IPS-20b (cell line): ENCODE measurements at regions not wholly inside any gene's neighbourhood (a gene's known extent, or its start where the extent isn't known, plus 50 kb on each side); places are given as distances from the start of the nearest gene placed in this dataset.
"Not testable (repeated sequence)": the region's sequence is repeated elsewhere in the genome, so short reads cannot be mapped to it uniquely, and the experiment has no call there.

Experiments
- H3K27ac ChIP-seq: one replicate; pipeline ENCODE4 v1.5.1; 2013; ENCODE audit warnings: low read length
- H3K27me3 ChIP-seq: 2 replicates; pipeline ENCODE4 v1.6.1; 2013; ENCODE audit warnings: mild to moderate bottlenecking, low read length, inconsistent platforms; ENCODE audit not compliant: insufficient read depth
- H3K36me3 ChIP-seq: 2 replicates; pipeline ENCODE4 v1.6.1; 2013; ENCODE audit warnings: low read depth, mild to moderate bottlenecking, inconsistent platforms, low read length, moderate library complexity; ENCODE audit not compliant: insufficient read depth
- H3K4me1 ChIP-seq: 2 replicates; pipeline ENCODE4 v1.6.1; 2013; ENCODE audit warnings: mild to moderate bottlenecking, control low read depth, inconsistent platforms, low read length, moderate library complexity; ENCODE audit not compliant: insufficient read depth
- H3K4me3 ChIP-seq: 2 replicates; pipeline ENCODE4 v1.5.1; 2013; ENCODE audit warnings: mild to moderate bottlenecking, low read length, inconsistent platforms
- H3K9ac ChIP-seq: 2 replicates; pipeline ENCODE4 v1.6.1; 2013; ENCODE audit warnings: low read depth, mild to moderate bottlenecking, inconsistent platforms, low read length, moderate library complexity
- H3K9me3 ChIP-seq: 2 replicates; pipeline ENCODE4 v1.6.1; 2013; ENCODE audit warnings: mild to moderate bottlenecking, low read depth, low read length, inconsistent platforms; ENCODE audit not compliant: insufficient read depth

- Histone ChIP-seq H3K4me1 (no peaks in the 10 kb centered on the region), H3K27ac (no peak overlapping the region), H3K27me3 (no peaks in the 10 kb centered on the region), H3K4me3 (no peak overlapping the region), H3K9me3 (no peaks in the 10 kb centered on the region), H3K9ac (no peak overlapping the region), H3K36me3 (no peaks in the 10 kb centered on the region)
Measured at GRCh38 chr6:134819863-134820800, 129.8 kb downstream of the ALDH8A1 start.

GRCh38 chr6:134819236-134819635 is 130.7 kb downstream of the ALDH8A1 start:
- no peaks in the 10 kb centered on the region for H3K9me3 ChIP-seq

GRCh38 chr6:134817448-134817847 is 132.5 kb downstream of the ALDH8A1 start:
- Histone ChIP-seq H3K9ac (no peak overlapping the region), H3K27me3 (no peaks in the 10 kb centered on the region), H3K27ac (no peak overlapping the region), H3K9me3 (no peaks in the 10 kb centered on the region), H3K36me3 (no peaks in the 10 kb centered on the region), H3K4me3 (no peak overlapping the region), H3K4me1 (no peaks in the 10 kb centered on the region)

More at GRCh38 chr6:134819236-134819635, 130.7 kb downstream of the ALDH8A1 start:
- Histone ChIP-seq H3K4me3 (no peak overlapping the region), H3K4me1 (no peaks in the 10 kb centered on the region), H3K9ac (no peak overlapping the region), H3K36me3 (no peaks in the 10 kb centered on the region), H3K27ac (no peak overlapping the region), H3K27me3 (no peaks in the 10 kb centered on the region)

- Histone ChIP-seq H3K4me1 (no peaks in the 10 kb centered on the region), H3K9me3 (no peaks in the 10 kb centered on the region), H3K27ac (no peak overlapping the region), H3K36me3 (no peaks in the 10 kb centered on the region), H3K9ac (no peak overlapping the region), H3K4me3 (no peak overlapping the region), H3K27me3 (no peaks in the 10 kb centered on the region)
Measured at GRCh38 chr6:134816780-134817179, 133.1 kb downstream of the ALDH8A1 start.

- Histone ChIP-seq H3K9me3 (no peaks in the 10 kb centered on the region), H3K27me3 (no peaks in the 10 kb centered on the region), H3K27ac (no peak overlapping the region), H3K4me1 (no peaks in the 10 kb centered on the region), H3K36me3 (no peaks in the 10 kb centered on the region), H3K4me3 (no peak overlapping the region), H3K9ac (no peak overlapping the region)
Measured at GRCh38 chr6:134816300-134816699, 133.6 kb downstream of the ALDH8A1 start.

GRCh38 chr6:134814076-134814695 is 135.7 kb downstream of the ALDH8A1 start:
- no peak overlapping the region for H3K9ac ChIP-seq
- no peak overlapping the region for H3K27ac ChIP-seq
- H3K4me3 ChIP-seq: no peak overlapping the region
- H3K4me1 ChIP-seq: no peaks in the 10 kb centered on the region
- no peaks in the 10 kb centered on the region for H3K27me3 ChIP-seq
- no peaks in the 10 kb centered on the region for H3K9me3 ChIP-seq
- no peaks in the 10 kb centered on the region for H3K36me3 ChIP-seq

- H3K27me3 ChIP-seq: no peaks in the 10 kb centered on the region
- H3K9me3 ChIP-seq: no peaks in the 10 kb centered on the region
- H3K36me3 ChIP-seq: no peaks in the 10 kb centered on the region
- no peak overlapping the region for H3K27ac ChIP-seq
- H3K9ac ChIP-seq: no peak overlapping the region
- no peaks in the 10 kb centered on the region for H3K4me1 ChIP-seq
- H3K4me3 ChIP-seq: no peak overlapping the region
Measured at GRCh38 chr6:134813146-134813545, 136.8 kb downstream of the ALDH8A1 start.

GRCh38 chr6:134810402-134810801 is 139.5 kb downstream of the ALDH8A1 start:
- Histone ChIP-seq H3K9me3 (no peaks in the 10 kb centered on the region), H3K9ac (no peak overlapping the region), H3K27me3 (no peaks in the 10 kb centered on the region), H3K27ac (no peak overlapping the region), H3K4me1 (no peaks in the 10 kb centered on the region), H3K36me3 (no peaks in the 10 kb centered on the region), H3K4me3 (no peak overlapping the region)

GRCh38 chr6:134809130-134809529 is 140.8 kb downstream of the ALDH8A1 start:
- no peak overlapping the region for H3K4me3 ChIP-seq
- H3K9me3 ChIP-seq: no peaks in the 10 kb centered on the region
- H3K9ac ChIP-seq: no peak overlapping the region
- H3K27me3 ChIP-seq: no peaks in the 10 kb centered on the region
- H3K27ac ChIP-seq: no peak overlapping the region
- no peaks in the 10 kb centered on the region for H3K36me3 ChIP-seq
- no peaks in the 10 kb centered on the region for H3K4me1 ChIP-seq

GRCh38 chr6:134806180-134806798 is 143.6 kb downstream of the ALDH8A1 start:
- no peaks in the 10 kb centered on the region for H3K36me3 ChIP-seq
- no peak overlapping the region for H3K4me3 ChIP-seq
- no peaks in the 10 kb centered on the region for H3K4me1 ChIP-seq
- H3K9ac ChIP-seq: no peak overlapping the region
- H3K27me3 ChIP-seq: no peaks in the 10 kb centered on the region
- no peak overlapping the region for H3K27ac ChIP-seq
- no peaks in the 10 kb centered on the region for H3K9me3 ChIP-seq

GRCh38 chr6:134805168-134805567 is 144.7 kb downstream of the ALDH8A1 start:
- Histone ChIP-seq H3K27me3 (no peaks in the 10 kb centered on the region), H3K9ac (no peak overlapping the region), H3K9me3 (no peaks in the 10 kb centered on the region), H3K4me3 (no peak overlapping the region), H3K27ac (no peak overlapping the region), H3K36me3 (no peaks in the 10 kb centered on the region), H3K4me1 (no peaks in the 10 kb centered on the region)

GRCh38 chr6:134804311-134804710 is 145.6 kb downstream of the ALDH8A1 start:
- not testable (repeated sequence) for H3K9ac ChIP-seq, H3K27ac ChIP-seq, H3K27me3 ChIP-seq, H3K36me3 ChIP-seq, H3K4me3 ChIP-seq, H3K9me3 ChIP-seq, H3K4me1 ChIP-seq
